ENCODE measurements at regions not wholly inside any gene's neighbourhood (a gene's known extent, or its start where the extent isn't known, plus 50 kb on each side); places are given as distances from the start of the nearest gene placed in this dataset.

DNA sequence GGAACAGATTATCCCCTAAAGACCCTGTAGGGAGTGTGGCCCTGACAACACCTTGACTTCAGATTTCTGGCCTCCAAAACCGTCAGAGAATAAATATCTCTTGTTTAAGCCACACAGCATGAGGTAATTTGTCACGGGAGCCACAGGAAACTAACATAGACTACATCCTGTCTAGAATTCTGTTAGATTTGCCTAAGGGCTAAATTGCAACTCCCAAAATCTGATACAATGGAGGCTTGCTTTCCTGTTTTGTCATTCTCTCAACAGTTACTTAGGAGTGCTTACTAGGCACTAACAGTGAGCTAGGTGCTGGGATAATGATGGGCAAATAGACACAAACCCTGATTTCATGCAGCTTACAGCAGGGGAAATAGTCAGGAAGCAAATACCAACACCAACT is 141.6 kb downstream of the MIS18A start:
- peaks cover 0 to 8% of the 10 kb centered on the region in 2 experiments; a peak in 2 of 4 replicates for H3K4me1 Mint-ChIP-seq
- H3K79me2 ChIP-seq (ENCODE audit: insufficient read depth, low read length), result no peaks in the 10 kb centered on the region
- peaks cover 0 to 4% (median 0%) of the 10 kb centered on the region in 3 experiments; a peak in 2 of 7 replicates for H3K36me3 Mint-ChIP-seq (ENCODE audit: insufficient read depth in 1 of 3, low read depth in 3 of 3)
- H3K56ac ChIP-seq (ENCODE audit: insufficient read length, low read depth, low read length), result no peak overlapping the region
- H3K23ac ChIP-seq (ENCODE audit: insufficient read length, low read depth, low read length), result no peak overlapping the region
- no peaks in the 10 kb centered on the region for H3K4me1 ChIP-seq (ENCODE audit: insufficient read depth, low read length)
- no peak overlapping the region for H3K14ac ChIP-seq (ENCODE audit: insufficient read depth, low read length)
- H3T11ph ChIP-seq (ENCODE audit: low read length), result no peak overlapping the region
- no peak overlapping the region for H2BK12ac ChIP-seq (ENCODE audit: insufficient read length, low read depth, low read length)
- no peak for DNase-seq
- no peak overlapping the region for H2AFZ ChIP-seq (ENCODE audit: low read length)
- H4K5ac ChIP-seq (ENCODE audit: insufficient read length, low read depth, low read length), result no peak overlapping the region
- no peak overlapping the region for H4K8ac ChIP-seq (replicated peaks; ENCODE audit: insufficient read length, low read depth, low read length)
- H2BK15ac ChIP-seq (ENCODE audit: low read depth, low read length), result no peak overlapping the region
- no peaks in the 10 kb centered on the region for H3K79me1 ChIP-seq (ENCODE audit: insufficient read depth, low read depth, low read length, poor library complexity, severe bottlenecking)
- no peak overlapping the region for H3K4ac ChIP-seq (ENCODE audit: low read depth, low read length)
- no CpG with 5 or more reads among the region's 2 CpGs for WGBS (ENCODE audit: extremely low coverage, insufficient read length, low lambda C conversion rate)
- no peak overlapping the region for H3K4me2 ChIP-seq (ENCODE audit: insufficient read depth, insufficient read length, low read length)
- no peak overlapping the region for H3K9ac ChIP-seq (ENCODE audit: extremely low read depth, insufficient read length, low read length)
- TF ChIP-seq, protein P1, sequence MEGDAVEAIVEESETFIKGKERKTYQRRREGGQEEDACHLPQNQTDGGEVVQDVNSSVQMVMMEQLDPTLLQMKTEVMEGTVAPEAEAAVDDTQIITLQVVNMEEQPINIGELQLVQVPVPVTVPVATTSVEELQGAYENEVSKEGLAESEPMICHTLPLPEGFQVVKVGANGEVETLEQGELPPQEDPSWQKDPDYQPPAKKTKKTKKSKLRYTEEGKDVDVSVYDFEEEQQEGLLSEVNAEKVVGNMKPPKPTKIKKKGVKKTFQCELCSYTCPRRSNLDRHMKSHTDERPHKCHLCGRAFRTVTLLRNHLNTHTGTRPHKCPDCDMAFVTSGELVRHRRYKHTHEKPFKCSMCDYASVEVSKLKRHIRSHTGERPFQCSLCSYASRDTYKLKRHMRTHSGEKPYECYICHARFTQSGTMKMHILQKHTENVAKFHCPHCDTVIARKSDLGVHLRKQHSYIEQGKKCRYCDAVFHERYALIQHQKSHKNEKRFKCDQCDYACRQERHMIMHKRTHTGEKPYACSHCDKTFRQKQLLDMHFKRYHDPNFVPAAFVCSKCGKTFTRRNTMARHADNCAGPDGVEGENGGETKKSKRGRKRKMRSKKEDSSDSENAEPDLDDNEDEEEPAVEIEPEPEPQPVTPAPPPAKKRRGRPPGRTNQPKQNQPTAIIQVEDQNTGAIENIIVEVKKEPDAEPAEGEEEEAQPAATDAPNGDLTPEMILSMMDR (conservative IDR thresholded peaks at IDR 0.05), result no peak
- no peak overlapping the region for H2AK5ac ChIP-seq (ENCODE audit: insufficient read length, low read length)
- no peak overlapping the region for H3K4me3 Mint-ChIP-seq
- no peak overlapping the region for H2BK5ac ChIP-seq (ENCODE audit: insufficient read length, low read length)
- no peak overlapping the region for H3K18ac ChIP-seq (ENCODE audit: insufficient read length, low read depth, low read length)
- H3K27me3 Mint-ChIP-seq (ENCODE audit: low read depth), result no peaks in the 10 kb centered on the region; the same call in none of the 2 replicates
- no peaks in the 10 kb centered on the region for H3K23me2 ChIP-seq (ENCODE audit: insufficient read length, low read depth, low read length, poor library complexity, severe bottlenecking)
- no peaks in the 10 kb centered on the region for H4K20me1 ChIP-seq (ENCODE audit: control insufficient read depth, insufficient read depth, insufficient read length)
- H3K27ac Mint-ChIP-seq, result no peak overlapping the region
- no peak overlapping the region for H2BK20ac ChIP-seq (ENCODE audit: low read depth, low read length, poor library complexity, severe bottlenecking)
- H2BK120ac ChIP-seq (ENCODE audit: low read depth, low read length, poor library complexity, severe bottlenecking), result no peak overlapping the region
- no peak overlapping the region for H3K27ac ChIP-seq (ENCODE audit: insufficient read length, low read depth, low read length)
- no peaks in the 10 kb centered on the region for H3K9me3 ChIP-seq (ENCODE audit: control insufficient read depth, low read depth, low read length)
- no peak overlapping the region for H4K91ac ChIP-seq (ENCODE audit: insufficient read length, low read depth, low read length)
- no peaks in the 10 kb centered on the region for H3K27me3 ChIP-seq (ENCODE audit: insufficient read depth, low read length)
- peaks cover 0 to 9% of the 10 kb centered on the region in 2 experiments; a peak in 2 of 5 replicates for H3K9me3 Mint-ChIP-seq
